ENCODE measurements at regions not wholly inside any gene's neighbourhood (a gene's known extent, or its start where the extent isn't known, plus 50 kb on each side); places are given as distances from the start of the nearest gene placed in this dataset.

DNA sequence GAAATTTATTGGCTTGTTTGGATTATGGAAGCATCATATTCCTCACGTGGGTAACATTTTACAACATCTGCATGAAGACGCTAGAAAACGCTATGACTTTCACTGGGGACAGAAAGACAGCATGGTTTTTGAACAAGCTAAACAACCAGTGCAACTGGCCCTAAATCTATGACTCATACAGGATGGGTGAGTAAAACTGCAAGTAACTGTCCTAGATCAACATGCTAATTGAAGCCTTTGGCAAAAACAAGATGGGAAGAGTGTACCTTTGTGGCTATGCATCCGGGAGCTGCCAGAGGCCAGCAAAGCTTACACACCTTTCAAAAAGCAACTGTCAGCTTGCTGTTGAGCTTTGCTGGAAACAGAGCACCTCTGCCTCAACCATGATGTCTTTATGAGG, 1096.0 kb upstream of the DDX18 start:
- Histone ChIP-seq H3K4me1 (ENCODE audit: control insufficient read depth in 1 of 2, insufficient read depth in 2 of 2, low read length in 2 of 2) (no peaks in the 10 kb centered on the region), H3K36me3 (ENCODE audit: control insufficient read depth in 1 of 2, insufficient read depth in 2 of 2, low read length in 2 of 2) (no peaks in the 10 kb centered on the region), H3K27me3 (ENCODE audit: insufficient read depth, low read length) (no peaks in the 10 kb centered on the region), H4K20me1 (ENCODE audit: insufficient read depth) (no peaks in the 10 kb centered on the region), H3K4me2 (ENCODE audit: low read length) (no peak overlapping the region), H2AFZ (ENCODE audit: low read depth, low read length, poor library complexity, severe bottlenecking) (no peak overlapping the region), H3K9me3 (ENCODE audit: control insufficient read depth in 1 of 2, insufficient read depth in 1 of 2, low read depth in 1 of 2, low read length in 2 of 2) (peaks cover 8 to 12% of the 10 kb centered on the region in 2 experiments; a peak in 2 of 4 replicates), H3K9me2 (ENCODE audit: insufficient read depth) (no peaks in the 10 kb centered on the region), H3K9ac (ENCODE audit: low read length) (no peak overlapping the region), H3K27ac (ENCODE audit: low read depth, low read length) (no peak overlapping the region), H3K79me2 (ENCODE audit: insufficient read depth, low read length) (no peaks in the 10 kb centered on the region), H3K4me3 (replicated peaks in 1 of 2; ENCODE audit: low read depth in 1 of 2, low read length in 2 of 2) (no peak overlapping the region)
- intact Hi-C loops (cut with micrococcal nuclease), result no loop called here
- no peak for DNase-seq (ENCODE audit: low read depth, low spot score)
- ATAC-seq, result no peak
- no TSS peak for BruUV-seq (replicated peaks)
- ChIA-PET RAD21 (ENCODE audit: low non-redundant PET in 1 of 2, low total read pairs in 2 of 2, uncharacterized antibody in 2 of 2, unreplicated experiment in 2 of 2) (no interaction called here), CTCF (no interaction called here), POLR2A (no interaction called here)
- no peak for TF ChIP-seq ZFX (IDR thresholded peaks at IDR 0.05)
- no peak for TF ChIP-seq TCF7L2 (IDR thresholded peaks at IDR 0.05; ENCODE audit: borderline replicate concordance, extremely low read depth, insufficient read depth, insufficient read length)
- TF ChIP-seq EGR1 (IDR thresholded peaks at IDR 0.05; ENCODE audit: low read depth), result no peak
- no peak for TF ChIP-seq ZNF274 (IDR thresholded peaks at IDR 0.05; ENCODE audit: low read depth, low read length)
- TF ChIP-seq, protein P1, sequence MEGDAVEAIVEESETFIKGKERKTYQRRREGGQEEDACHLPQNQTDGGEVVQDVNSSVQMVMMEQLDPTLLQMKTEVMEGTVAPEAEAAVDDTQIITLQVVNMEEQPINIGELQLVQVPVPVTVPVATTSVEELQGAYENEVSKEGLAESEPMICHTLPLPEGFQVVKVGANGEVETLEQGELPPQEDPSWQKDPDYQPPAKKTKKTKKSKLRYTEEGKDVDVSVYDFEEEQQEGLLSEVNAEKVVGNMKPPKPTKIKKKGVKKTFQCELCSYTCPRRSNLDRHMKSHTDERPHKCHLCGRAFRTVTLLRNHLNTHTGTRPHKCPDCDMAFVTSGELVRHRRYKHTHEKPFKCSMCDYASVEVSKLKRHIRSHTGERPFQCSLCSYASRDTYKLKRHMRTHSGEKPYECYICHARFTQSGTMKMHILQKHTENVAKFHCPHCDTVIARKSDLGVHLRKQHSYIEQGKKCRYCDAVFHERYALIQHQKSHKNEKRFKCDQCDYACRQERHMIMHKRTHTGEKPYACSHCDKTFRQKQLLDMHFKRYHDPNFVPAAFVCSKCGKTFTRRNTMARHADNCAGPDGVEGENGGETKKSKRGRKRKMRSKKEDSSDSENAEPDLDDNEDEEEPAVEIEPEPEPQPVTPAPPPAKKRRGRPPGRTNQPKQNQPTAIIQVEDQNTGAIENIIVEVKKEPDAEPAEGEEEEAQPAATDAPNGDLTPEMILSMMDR (IDR thresholded peaks at IDR 0.05 in 2 of 3, conservative IDR thresholded peaks at IDR 0.05 in 1 of 3; ENCODE audit: borderline replicate concordance in 1 of 3, insufficient read depth in 1 of 3, low read depth in 2 of 3, low read length in 2 of 3), result no peak
- TF ChIP-seq, protein P2, sequence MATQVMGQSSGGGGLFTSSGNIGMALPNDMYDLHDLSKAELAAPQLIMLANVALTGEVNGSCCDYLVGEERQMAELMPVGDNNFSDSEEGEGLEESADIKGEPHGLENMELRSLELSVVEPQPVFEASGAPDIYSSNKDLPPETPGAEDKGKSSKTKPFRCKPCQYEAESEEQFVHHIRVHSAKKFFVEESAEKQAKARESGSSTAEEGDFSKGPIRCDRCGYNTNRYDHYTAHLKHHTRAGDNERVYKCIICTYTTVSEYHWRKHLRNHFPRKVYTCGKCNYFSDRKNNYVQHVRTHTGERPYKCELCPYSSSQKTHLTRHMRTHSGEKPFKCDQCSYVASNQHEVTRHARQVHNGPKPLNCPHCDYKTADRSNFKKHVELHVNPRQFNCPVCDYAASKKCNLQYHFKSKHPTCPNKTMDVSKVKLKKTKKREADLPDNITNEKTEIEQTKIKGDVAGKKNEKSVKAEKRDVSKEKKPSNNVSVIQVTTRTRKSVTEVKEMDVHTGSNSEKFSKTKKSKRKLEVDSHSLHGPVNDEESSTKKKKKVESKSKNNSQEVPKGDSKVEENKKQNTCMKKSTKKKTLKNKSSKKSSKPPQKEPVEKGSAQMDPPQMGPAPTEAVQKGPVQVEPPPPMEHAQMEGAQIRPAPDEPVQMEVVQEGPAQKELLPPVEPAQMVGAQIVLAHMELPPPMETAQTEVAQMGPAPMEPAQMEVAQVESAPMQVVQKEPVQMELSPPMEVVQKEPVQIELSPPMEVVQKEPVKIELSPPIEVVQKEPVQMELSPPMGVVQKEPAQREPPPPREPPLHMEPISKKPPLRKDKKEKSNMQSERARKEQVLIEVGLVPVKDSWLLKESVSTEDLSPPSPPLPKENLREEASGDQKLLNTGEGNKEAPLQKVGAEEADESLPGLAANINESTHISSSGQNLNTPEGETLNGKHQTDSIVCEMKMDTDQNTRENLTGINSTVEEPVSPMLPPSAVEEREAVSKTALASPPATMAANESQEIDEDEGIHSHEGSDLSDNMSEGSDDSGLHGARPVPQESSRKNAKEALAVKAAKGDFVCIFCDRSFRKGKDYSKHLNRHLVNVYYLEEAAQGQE (IDR thresholded peaks at IDR 0.05; ENCODE audit: low read depth), result no peak
- no peak for TF ChIP-seq POLR2AphosphoS5 (IDR thresholded peaks at IDR 0.05; ENCODE audit: low read depth, low read length)
- TF ChIP-seq SIN3A (IDR thresholded peaks at IDR 0.05; ENCODE audit: low read depth), result no peak
- TF ChIP-seq, protein P3, sequence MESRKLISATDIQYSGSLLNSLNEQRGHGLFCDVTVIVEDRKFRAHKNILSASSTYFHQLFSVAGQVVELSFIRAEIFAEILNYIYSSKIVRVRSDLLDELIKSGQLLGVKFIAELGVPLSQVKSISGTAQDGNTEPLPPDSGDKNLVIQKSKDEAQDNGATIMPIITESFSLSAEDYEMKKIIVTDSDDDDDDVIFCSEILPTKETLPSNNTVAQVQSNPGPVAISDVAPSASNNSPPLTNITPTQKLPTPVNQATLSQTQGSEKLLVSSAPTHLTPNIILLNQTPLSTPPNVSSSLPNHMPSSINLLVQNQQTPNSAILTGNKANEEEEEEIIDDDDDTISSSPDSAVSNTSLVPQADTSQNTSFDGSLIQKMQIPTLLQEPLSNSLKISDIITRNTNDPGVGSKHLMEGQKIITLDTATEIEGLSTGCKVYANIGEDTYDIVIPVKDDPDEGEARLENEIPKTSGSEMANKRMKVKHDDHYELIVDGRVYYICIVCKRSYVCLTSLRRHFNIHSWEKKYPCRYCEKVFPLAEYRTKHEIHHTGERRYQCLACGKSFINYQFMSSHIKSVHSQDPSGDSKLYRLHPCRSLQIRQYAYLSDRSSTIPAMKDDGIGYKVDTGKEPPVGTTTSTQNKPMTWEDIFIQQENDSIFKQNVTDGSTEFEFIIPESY (IDR thresholded peaks at IDR 0.05; ENCODE audit: extremely low read depth, insufficient replicate concordance, low read length), result no peak
- TF ChIP-seq FOSL1 (IDR thresholded peaks at IDR 0.05; ENCODE audit: low read depth), result no peak
- TF ChIP-seq ELF1 (IDR thresholded peaks at IDR 0.05; ENCODE audit: borderline replicate concordance, low read depth), result no peak
- TF ChIP-seq SP1 (IDR thresholded peaks at IDR 0.05; ENCODE audit: low read depth), result no peak
- no peak for TF ChIP-seq EZH2phosphoT487 (IDR thresholded peaks at IDR 0.05; ENCODE audit: borderline replicate concordance)
- no peak for TF ChIP-seq RAD21 (IDR thresholded peaks at IDR 0.05; ENCODE audit: low read depth)
- TF ChIP-seq SRF (IDR thresholded peaks at IDR 0.05; ENCODE audit: low read depth), result no peak
- TF ChIP-seq POLR2A (IDR thresholded peaks at IDR 0.05; ENCODE audit: borderline replicate concordance, extremely low read depth, insufficient read depth, insufficient read length), result no peak
